ENCODE measurements at regions not wholly inside any gene's neighbourhood (a gene's known extent, or its start where the extent isn't known, plus 50 kb on each side); places are given as distances from the start of the nearest gene placed in this dataset.

DNA sequence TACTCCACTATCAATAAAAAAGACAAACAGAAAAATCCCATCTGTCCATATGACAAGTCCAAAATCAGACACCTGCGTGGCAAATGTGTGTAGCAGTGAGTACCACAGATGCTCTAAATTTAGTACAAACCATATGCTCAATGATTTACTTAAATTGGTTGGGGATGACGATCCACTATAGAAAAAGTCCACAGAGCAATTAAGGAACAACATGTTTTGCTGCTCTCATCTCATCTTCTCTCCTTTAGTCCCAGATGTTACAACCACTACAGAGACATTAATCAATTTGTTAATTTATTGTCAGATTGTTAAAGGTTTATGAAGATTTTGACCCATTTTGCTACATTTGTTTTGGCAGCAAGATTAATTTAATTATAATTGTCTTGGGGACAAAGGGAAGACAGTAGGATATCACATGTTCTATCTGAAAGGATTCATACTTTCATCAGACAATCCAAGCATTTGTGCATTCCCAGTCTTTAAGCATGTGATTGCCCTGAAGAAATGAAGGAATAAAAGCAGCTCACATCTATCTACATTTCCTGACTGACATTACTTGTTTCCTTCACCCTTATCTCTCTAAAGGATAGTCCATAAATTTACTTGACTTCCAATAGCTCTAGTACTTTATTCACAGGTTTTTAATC is 2268.1 kb downstream of the PCDH7 start:
- no peaks in the 10 kb centered on the region for H3K27me3 Mint-ChIP-seq

DNA sequence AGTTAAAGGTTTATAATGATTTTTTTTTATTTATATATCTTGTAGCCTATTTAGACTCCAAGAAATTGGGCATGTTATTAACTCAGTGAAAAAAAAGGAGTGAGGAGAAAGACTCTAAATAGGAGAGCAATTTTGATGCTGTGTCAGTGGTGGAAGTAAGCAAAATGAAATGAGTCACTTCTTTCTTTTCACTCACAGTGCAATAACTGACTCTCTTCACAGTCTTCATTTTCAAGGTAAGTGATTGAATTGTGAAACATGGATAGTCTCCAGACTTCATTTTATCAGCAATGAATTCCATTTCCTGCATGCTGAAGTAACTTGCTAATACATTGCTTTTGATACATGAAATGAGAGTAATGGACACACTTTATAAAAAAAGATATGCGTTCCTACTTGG is 2271.5 kb downstream of the PCDH7 start:
- H3K36me3 Mint-ChIP-seq, result no peaks in the 10 kb centered on the region

More for the DNA sequence above, 2268.1 kb downstream of the PCDH7 start:
- H3K4me3 Mint-ChIP-seq, result no peak overlapping the region
- DNase-seq (ENCODE audit: extremely low spot score, unreplicated experiment), result no peak
- H3K36me3 Mint-ChIP-seq, result no peaks in the 10 kb centered on the region
- H3K27ac Mint-ChIP-seq, result no peak overlapping the region
- H3K4me1 Mint-ChIP-seq (ENCODE audit: unreplicated experiment), result no peaks in the 10 kb centered on the region
- H3K9me3 Mint-ChIP-seq, result no peaks in the 10 kb centered on the region
- TF ChIP-seq, protein P1, sequence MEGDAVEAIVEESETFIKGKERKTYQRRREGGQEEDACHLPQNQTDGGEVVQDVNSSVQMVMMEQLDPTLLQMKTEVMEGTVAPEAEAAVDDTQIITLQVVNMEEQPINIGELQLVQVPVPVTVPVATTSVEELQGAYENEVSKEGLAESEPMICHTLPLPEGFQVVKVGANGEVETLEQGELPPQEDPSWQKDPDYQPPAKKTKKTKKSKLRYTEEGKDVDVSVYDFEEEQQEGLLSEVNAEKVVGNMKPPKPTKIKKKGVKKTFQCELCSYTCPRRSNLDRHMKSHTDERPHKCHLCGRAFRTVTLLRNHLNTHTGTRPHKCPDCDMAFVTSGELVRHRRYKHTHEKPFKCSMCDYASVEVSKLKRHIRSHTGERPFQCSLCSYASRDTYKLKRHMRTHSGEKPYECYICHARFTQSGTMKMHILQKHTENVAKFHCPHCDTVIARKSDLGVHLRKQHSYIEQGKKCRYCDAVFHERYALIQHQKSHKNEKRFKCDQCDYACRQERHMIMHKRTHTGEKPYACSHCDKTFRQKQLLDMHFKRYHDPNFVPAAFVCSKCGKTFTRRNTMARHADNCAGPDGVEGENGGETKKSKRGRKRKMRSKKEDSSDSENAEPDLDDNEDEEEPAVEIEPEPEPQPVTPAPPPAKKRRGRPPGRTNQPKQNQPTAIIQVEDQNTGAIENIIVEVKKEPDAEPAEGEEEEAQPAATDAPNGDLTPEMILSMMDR (conservative IDR thresholded peaks at IDR 0.05), result no peak

DNA sequence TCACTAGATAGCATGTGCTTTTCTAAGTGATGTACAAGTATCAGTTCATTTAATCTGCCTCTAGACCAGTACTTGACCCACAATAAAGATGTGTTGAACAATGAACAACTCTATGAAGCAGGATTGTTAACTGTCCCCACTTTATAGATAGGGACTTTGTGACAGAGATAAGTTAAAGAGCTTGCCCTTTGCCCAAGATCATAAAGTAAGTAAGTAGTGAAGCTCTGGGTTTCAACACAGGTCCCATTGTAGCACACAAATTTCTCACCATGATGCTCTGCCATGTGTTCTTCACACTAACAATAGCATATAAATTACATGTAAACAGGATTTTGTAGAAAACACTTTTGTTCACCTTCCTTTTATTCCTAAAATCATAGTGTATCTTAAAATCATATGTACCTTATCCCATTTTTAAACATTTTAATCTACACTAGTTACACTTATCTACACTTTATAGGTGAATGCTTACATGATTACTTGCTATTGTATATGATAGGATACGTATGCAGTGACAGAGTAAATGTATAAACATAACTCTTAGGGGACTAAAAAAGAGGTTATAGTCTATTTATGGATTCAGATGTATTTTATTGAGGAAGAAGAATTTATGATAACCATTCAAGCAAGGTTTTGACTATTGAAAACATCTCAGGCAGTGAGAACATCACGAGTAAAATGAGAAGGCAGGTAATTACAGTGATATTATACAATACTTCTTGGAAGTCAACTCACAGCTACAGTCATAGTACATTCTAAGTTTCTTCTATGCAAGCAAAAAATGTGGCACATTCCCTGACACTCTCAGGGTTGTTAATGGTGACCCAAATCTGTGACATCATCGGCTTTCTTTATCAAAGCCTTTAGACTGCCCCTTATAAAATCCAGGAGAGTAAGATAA is 2275.1 kb downstream of the PCDH7 start:
- Mint-ChIP-seq H3K27me3 (no peaks in the 10 kb centered on the region), H3K27ac (no peak overlapping the region), H3K36me3 (no peaks in the 10 kb centered on the region), H3K4me3 (no peak overlapping the region), H3K9me3 (no peaks in the 10 kb centered on the region), H3K4me1 (ENCODE audit: unreplicated experiment) (no peaks in the 10 kb centered on the region)
- TF ChIP-seq, protein P1 (conservative IDR thresholded peaks at IDR 0.05), result no peak
- no peak for DNase-seq (ENCODE audit: extremely low spot score, unreplicated experiment)

More for the DNA sequence above, 2271.5 kb downstream of the PCDH7 start:
- TF ChIP-seq, protein P1 (conservative IDR thresholded peaks at IDR 0.05), result no peak
- H3K9me3 Mint-ChIP-seq, result no peaks in the 10 kb centered on the region
- DNase-seq (ENCODE audit: extremely low spot score, unreplicated experiment), result no peak
- no peak overlapping the region for H3K4me3 Mint-ChIP-seq
- no peaks in the 10 kb centered on the region for H3K4me1 Mint-ChIP-seq (ENCODE audit: unreplicated experiment)
- H3K27ac Mint-ChIP-seq, result no peak overlapping the region
- no peaks in the 10 kb centered on the region for H3K27me3 Mint-ChIP-seq

DNA sequence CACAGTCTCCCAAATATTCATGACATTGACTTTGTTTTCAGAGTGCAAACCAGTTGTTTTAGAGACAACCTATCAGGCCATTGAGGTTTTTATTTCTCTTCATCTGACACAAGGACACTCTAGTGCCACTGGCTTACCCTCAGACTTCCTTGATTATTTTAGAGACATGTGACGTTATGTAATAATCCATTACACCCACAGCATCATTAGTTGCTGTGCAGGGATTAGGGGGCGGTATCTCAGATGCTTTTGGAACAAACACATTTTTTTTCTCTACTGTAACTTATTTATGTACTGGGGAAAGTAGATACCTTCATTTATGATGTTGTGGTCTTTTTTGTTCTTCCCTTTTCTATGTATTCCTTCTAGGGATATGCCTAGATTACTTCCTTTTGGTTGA is 2293.1 kb downstream of the PCDH7 start:
- Mint-ChIP-seq H3K27me3 (no peaks in the 10 kb centered on the region), H3K9me3 (no peaks in the 10 kb centered on the region), H3K27ac (no peak overlapping the region), H3K36me3 (no peaks in the 10 kb centered on the region), H3K4me3 (no peak overlapping the region), H3K4me1 (ENCODE audit: unreplicated experiment) (no peaks in the 10 kb centered on the region)
- DNase-seq (ENCODE audit: extremely low spot score, unreplicated experiment), result no peak
- TF ChIP-seq, protein P1 (conservative IDR thresholded peaks at IDR 0.05), result no peak

DNA sequence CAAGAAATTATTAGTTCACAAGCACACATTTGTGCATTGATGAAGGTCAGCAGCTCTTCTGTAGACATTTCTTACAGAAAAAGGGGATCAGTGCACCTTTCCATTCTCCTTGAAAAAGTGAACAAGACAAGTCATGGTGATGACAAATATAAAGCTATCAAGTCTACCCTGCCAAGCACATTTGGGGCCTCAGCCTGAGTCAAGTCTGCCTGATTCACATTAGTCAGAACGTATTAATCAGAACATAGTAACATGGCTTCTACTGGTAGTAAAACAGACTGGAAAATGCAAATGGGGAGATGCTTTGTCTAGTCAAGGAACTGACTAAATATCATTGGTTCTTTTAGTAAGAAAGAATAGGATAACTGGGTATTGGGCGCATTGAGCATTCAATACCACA is 2305.1 kb downstream of the PCDH7 start:
- H3K27me3 Mint-ChIP-seq, result no peaks in the 10 kb centered on the region

More for the DNA sequence above, 2305.1 kb downstream of the PCDH7 start:
- Mint-ChIP-seq H3K4me1 (ENCODE audit: unreplicated experiment) (no peaks in the 10 kb centered on the region), H3K36me3 (no peaks in the 10 kb centered on the region), H3K27ac (no peak overlapping the region), H3K9me3 (no peaks in the 10 kb centered on the region), H3K4me3 (no peak overlapping the region)
- TF ChIP-seq, protein P1 (conservative IDR thresholded peaks at IDR 0.05), result no peak
- DNase-seq (ENCODE audit: extremely low spot score, unreplicated experiment), result no peak

Measured in type B pancreatic cell (in vitro differentiated cells).